Stimulated activated CD4-positive, alpha-beta T cell treated with anti-CD3 and anti-CD28 coated beads, Interleukin-12 subunit alpha, Interleukin-12 subunit beta, amount 100 ng/mL, for 48 hours (primary cell): ENCODE measurements at regions not wholly inside any gene's neighbourhood (a gene's known extent, or its start where the extent isn't known, plus 50 kb on each side); places are given as distances from the start of the nearest gene placed in this dataset.
"Not testable (repeated sequence)": the region's sequence is repeated elsewhere in the genome, so short reads cannot be mapped to it uniquely, and the experiment has no call there.

ENCODE experiments used
- DNase-seq, 3 donors: peaks; one replicate each; pipeline ENCODE4 v3.0.0-alpha.2; 2020; ENCODE audit warnings: low read depth in 2 of 3, low spot score in 1 of 3

- no peak for DNase-seq
Measured at GRCh38 chr3:106512846-106513245, 644.0 kb upstream of the CBLB start.

- no peak for DNase-seq
Measured at GRCh38 chr3:106514431-106514830, 645.6 kb upstream of the CBLB start.

DNA sequence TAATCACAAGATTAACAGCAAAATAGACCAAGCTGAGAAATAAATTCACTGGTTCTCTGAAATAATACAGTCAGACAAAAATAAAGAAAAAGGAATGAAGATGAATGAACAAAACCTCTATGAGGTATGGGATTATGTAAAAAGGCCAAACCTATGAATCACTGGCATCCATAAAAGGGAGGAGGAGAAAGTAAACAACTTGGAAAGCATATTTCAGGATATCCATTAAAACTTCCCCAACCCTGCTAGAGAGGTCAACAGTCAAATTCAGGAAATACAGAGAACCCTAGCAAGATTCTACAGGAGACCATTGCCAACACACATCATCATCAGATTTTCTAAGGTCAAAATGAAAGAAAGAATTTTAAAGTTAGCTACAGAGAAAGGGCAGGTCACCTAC lies 649.7 kb upstream of the CBLB start:
- DNase-seq, result no peak

GRCh38 chr3:106522397-106522796 lies 653.6 kb upstream of the CBLB start:
- DNase-seq, result no peak

DNA sequence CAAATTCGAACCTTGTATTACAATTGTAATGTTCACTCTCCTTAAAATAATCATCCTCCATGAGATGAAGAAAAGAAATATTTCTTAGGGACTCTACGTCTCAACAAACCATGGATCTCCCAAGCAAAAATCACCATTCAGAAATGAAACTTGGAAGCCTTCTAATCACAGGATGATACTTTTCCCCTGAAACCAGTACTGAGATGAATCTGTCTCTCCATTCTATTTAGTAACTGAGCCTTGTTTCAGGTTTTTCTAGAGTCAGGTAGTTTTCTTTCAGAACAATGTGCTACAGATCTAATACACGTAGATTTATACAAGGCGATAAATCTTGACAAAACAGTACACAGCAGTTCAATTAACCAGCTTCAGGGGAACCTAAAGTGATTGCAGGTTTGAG lies 660.1 kb upstream of the CBLB start:
- DNase-seq, result no peak

DNA sequence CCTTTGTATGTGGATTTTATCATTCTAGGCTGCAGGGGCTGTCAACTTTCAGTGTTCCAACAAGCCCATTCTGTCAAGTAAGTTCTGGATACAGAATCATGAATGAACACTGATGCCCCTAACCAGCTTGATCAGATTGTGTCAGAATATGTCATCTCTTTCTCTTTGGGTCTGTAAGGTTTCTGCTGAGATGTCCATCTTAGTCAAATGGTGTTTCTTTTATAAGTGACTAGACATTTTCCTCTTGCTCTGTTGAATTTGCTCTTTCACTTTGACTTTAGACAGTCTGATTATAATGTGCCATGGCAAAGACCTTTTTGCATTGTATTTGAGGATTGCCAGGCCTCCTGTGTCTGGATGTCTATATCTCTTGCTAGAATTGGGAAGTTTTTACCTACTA lies 660.9 kb upstream of the CBLB start:
- no peak for DNase-seq

- no peak for DNase-seq
Measured at GRCh38 chr3:106530367-106530766, 661.6 kb upstream of the CBLB start.

- not testable (repeated sequence) for DNase-seq
Measured at GRCh38 chr3:106531771-106532329, 663.0 kb upstream of the CBLB start.

DNA sequence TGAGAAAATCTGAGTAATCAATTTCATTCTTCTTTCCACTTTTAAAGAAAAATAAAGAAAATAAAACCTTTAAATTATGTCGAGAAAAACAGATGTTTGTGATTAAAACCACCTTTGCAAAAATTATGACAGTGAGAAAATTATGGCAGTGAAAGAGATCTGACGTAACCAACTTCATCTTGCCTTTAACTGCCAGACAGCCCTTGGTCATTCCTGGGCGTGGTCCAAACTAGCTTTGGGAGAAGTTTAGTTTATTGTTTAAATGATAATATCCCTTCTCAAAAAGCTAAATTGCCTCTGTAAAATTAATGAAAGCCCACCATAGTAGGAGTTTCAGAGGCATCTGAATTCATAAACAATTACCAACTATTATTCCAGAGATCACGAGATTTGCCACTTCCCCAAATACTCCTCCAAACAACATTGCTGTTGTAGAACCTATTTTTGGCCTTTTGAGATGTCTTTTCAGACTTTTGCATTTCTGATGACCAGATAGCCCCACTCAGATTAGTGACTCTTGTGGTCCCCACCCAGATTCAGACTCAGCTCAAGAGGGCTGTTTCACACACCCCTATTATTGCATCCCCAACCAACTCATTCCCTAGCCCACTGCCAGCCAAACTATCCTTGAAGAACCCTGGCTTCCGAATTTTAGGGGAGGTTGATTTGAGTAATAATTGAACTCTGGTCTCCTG lies 664.4 kb upstream of the CBLB start:
- DNase-seq, result no peak

- DNase-seq, result no peak
Measured at GRCh38 chr3:106533788-106534160, 665.0 kb upstream of the CBLB start.

DNA sequence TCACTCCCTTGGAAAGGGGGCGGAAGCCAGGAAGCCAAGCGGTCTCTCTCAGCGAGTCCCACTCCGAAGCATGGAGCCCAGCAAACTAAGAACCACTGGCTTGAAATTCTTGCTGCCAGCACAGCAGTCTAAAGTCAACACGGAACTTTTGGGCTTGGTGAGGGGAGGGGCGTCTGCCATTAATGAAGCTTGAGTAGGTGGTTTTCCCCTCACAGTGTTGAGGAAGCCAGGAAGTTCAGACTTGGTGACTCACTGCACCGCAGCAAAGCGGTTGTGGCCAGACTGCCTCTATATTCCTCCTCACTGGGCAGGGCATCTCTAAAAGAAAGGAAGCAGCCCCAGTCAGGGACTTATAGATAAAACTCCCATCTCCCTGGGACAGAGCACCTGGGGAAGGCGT lies 665.4 kb upstream of the CBLB start:
- peak; percentile 40 to 46 (median 42) for DNase-seq

DNA sequence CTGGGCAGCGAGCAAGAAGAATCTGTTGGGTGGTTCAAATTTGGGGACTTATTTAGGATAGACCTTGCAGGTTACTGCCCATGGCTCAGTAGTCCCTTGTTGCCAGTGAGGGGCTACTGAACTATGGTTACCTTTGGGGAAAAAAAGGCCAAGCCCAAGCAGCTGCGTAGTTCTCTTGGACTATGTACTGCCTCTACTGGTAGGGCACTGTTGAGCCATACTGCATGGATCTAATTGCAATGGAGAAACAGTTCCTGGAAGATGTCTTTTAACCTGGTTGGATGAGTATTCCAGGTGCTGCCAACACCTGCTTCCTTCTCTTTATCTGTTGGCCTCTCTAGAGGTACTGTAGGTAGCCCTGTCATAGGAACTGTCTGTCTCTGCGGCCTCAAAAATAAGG lies 671.9 kb upstream of the CBLB start:
- DNase-seq, result no peak

- no peak for DNase-seq
Measured at GRCh38 chr3:106542101-106542769, 673.4 kb upstream of the CBLB start.

DNA sequence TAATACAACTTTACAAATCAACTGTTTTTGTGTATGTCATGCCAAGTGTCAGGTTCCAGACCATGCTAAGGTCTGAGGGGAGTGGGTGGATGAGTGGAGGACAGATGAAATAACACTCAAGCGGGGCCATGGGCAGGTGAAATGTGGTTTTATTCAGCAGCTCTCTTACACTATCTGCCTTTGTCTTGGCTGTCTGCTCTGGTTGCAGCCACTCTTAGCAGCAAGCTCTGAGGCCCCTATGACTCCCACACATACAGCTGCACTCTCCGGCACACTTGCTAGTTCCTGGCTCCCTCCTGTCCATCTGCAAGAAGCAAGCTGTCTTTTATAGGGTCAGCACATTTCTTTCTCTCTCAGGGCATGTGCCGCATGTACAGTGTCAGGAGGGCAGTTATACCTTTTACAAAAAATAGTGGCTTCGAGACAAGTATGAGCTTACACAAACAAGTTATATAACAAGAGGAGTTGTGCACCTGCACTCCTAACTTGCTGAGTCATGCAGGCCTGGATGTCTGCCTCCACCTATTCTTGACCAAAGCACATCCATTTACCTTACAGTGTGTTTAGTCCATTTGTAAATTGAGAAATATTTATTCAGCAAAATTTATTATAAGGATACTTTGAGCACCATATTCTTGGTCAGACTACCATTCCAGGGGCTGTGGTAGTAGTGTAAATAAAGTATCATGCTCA lies 683.7 kb upstream of the CBLB start:
- DNase-seq, result no peak

DNA sequence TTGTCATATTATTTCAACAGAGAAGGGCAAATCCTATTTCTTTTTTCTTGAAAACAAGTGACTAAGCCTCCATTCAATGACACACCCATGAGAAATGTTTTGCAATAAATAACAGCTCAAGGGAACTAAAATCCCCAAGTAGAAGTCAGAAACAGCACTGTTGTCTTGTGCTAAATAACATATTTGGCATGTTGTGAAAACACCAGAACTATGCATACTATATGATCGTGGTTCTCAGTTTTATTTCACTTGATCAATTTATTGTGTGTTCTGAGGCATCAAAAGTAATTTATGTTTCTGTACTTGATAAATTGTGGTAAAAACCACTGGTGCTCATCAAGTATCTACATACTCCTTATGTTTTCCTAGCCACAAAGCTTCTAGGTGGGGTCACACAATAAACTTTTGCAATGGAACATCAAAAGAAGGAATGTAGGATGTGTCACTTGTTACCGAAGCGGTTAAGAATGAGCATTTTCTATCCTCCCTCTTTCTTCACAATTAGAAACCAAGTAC lies 691.7 kb upstream of the CBLB start:
- no peak for DNase-seq

DNA sequence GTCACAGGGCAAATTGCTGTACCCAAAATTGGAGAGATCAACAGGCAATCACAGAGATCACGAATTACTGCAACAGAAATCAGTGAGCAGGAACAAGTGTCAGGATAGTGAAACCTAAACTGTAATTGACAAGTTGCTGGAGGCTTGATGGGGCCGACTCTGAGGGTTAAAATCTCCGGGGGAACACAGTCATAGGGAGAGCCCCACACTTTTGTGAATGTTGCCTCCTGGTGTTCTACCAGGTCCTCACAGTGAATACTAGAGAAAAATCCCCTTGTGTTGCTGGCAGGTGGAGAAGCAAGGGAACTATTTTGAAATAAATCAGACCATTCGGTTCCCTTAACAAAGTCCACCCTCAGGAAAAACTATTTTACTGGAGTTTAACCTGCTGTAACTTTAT lies 697.5 kb upstream of the CBLB start:
- DNase-seq, result peak in 1 of 3 donors; percentile 6

GRCh38 chr3:106570426-106570825 lies 701.6 kb upstream of the CBLB start:
- no peak for DNase-seq

DNA sequence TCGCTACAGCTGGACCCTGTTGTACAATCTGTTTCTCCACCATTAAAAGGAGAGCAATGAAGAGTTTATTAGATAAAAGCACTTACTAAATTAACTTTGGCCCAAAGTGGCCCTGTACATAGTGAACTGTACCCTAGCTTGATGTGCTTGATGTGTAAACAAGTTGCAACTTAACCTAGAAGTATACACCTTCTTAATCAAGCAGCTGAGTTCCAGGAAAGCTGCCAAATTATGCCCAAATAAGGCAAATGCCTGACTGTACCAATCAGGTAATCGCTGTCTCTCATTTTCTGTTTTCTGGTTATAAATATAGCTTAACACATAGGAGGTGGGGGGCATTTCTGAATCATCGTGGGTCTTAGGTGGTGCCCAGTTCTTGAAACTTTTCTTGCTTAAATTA lies 704.8 kb upstream of the CBLB start:
- no peak for DNase-seq

GRCh38 chr3:106575029-106575428 lies 706.2 kb upstream of the CBLB start:
- no peak for DNase-seq

GRCh38 chr3:106577241-106577640 lies 708.4 kb upstream of the CBLB start:
- no peak for DNase-seq

DNA sequence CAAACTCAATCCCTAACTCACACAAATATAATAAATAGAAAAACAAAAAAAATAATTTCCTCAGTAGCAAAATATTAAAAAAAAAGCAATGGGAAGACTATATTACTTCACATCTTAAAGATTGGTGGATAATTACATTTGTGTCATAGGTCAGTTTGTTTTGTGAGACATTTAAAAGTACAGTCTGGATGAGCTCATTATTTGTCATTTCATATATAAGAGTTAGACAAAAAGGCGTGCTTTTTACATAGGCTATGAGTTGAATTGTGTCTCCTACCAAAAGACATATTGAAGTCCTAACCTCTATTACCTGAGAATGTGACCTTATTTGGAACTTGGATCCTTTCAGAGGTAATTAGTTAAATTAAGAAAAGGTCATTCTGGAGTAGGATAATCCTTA lies 710.1 kb upstream of the CBLB start:
- DNase-seq, result no peak

DNA sequence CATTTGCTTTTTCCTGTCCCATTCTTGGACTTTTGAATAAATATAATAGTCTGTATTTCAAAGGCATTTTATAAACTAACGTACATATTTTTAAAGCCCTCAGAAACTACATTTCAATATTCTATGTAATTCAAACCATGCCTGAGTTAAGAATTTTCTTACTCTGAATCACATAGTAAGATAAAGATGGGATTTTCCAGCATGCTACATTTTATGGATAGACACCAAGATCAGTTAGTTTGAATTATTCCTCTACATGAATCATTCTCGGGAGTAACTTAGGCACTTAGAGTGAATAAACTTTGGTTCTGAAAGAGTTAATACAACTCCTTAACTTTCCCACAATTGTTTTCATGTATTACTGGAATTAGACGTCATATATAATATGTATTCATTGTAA lies 713.3 kb upstream of the CBLB start:
- no peak for DNase-seq
